ENCODE measurements at regions not wholly inside any gene's neighbourhood (a gene's known extent, or its start where the extent isn't known, plus 50 kb on each side); places are given as distances from the start of the nearest gene placed in this dataset.

DNA sequence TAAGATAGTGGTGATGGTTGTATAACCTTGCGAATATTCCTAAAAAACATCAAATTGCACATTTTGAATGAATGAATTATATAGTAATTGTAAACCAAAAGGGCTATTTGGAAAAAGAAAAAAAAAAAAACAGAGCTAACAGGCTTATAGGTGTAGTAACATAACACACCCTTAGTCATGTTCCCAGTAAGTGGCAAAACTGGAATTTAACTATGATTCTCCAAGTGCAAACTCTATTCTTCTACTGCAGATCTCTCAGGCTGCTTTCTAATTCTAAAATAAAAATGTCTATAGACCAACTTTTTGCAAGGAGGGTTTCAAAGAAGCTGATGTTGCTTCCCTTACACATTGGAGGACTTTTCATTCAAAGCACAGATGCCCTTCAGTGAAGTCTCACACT lies 293.2 kb upstream of the MON1B start:
- TF ChIP-seq, protein P1, sequence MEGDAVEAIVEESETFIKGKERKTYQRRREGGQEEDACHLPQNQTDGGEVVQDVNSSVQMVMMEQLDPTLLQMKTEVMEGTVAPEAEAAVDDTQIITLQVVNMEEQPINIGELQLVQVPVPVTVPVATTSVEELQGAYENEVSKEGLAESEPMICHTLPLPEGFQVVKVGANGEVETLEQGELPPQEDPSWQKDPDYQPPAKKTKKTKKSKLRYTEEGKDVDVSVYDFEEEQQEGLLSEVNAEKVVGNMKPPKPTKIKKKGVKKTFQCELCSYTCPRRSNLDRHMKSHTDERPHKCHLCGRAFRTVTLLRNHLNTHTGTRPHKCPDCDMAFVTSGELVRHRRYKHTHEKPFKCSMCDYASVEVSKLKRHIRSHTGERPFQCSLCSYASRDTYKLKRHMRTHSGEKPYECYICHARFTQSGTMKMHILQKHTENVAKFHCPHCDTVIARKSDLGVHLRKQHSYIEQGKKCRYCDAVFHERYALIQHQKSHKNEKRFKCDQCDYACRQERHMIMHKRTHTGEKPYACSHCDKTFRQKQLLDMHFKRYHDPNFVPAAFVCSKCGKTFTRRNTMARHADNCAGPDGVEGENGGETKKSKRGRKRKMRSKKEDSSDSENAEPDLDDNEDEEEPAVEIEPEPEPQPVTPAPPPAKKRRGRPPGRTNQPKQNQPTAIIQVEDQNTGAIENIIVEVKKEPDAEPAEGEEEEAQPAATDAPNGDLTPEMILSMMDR (IDR thresholded peaks at IDR 0.05) = no peak
- TF ChIP-seq POLR2AphosphoS5 (IDR thresholded peaks at IDR 0.05) (no peak), EP300 (IDR thresholded peaks at IDR 0.05) (no peak)

All from stomach (tissue), 4 donors.